H1 (cell line): ENCODE measurements at regions not wholly inside any gene's neighbourhood (a gene's known extent, or its start where the extent isn't known, plus 50 kb on each side); places are given as distances from the start of the nearest gene placed in this dataset.
A peak's percentile ranks its signal among the peaks of the same experiment; 100 is the strongest.

Experiments
- CTCF ChIA-PET: fragments of 300-600 bp; sonication (Branson Sonifier 250); formaldehyde crosslinking; loops from one replicate; lab custom pipeline; 2021; ENCODE audit not compliant: partially characterized antibody; lab: Charles Lee
- POLR2A ChIA-PET: fragments of 300-600 bp; sonication (Branson Sonifier 250); formaldehyde crosslinking; loops from one replicate; lab custom pipeline; 2021; ENCODE audit warnings: inconsistent platforms; ENCODE audit not compliant: partially characterized antibody; lab: Charles Lee
- DNase-seq, 2 experiments: peaks; one replicate each; pipeline versions ENCODE4 v3.0.0 to v3.0.0-alpha.2; 2010 to 2022; ENCODE audit warnings: low spot score in 2 of 2, low read depth in 1 of 2, mixed read lengths in 1 of 2
- FAIRE-seq: peaks from 2 replicates; lab custom pipeline; 2011; peaks lifted over from hg19 to GRCh38; lab: Jason Lieb, UNC
- H2AFZ ChIP-seq: 2 replicates; pipeline ENCODE4 v1.8.1; 2012; ENCODE audit warnings: low read length, inconsistent platforms
- H2AK5ac ChIP-seq: 2 replicates; pipeline ENCODE4 v1.6.1; 2013; ENCODE audit warnings: low read depth, low read length
- H2BK120ac ChIP-seq: replicated peaks from 2 replicates; pipeline ENCODE3; 2013; ENCODE audit warnings: low read depth, low read length, inconsistent platforms
- H2BK12ac ChIP-seq: 2 replicates; pipeline ENCODE4 v1.6.1; 2013; ENCODE audit warnings: low read depth, low read length
- H2BK15ac ChIP-seq: 2 replicates; pipeline ENCODE4 v1.6.1; 2013; ENCODE audit warnings: low read length
- H2BK20ac ChIP-seq: 2 replicates; pipeline ENCODE4 v1.6.1; 2013; ENCODE audit warnings: low read length
- H2BK5ac ChIP-seq: 2 replicates; pipeline ENCODE4 v1.6.1; 2013; ENCODE audit warnings: low read depth, low read length
- H3K14ac ChIP-seq: 2 replicates; pipeline ENCODE4 v1.6.1; 2013; ENCODE audit warnings: inconsistent platforms; ENCODE audit not compliant: insufficient read length
- H3K18ac ChIP-seq: 2 replicates; pipeline ENCODE4 v1.6.1; 2013; ENCODE audit warnings: low read length; ENCODE audit errors: extremely low read depth
- H3K23ac ChIP-seq: 2 replicates; pipeline ENCODE4 v1.6.1; 2013; ENCODE audit warnings: inconsistent platforms; ENCODE audit not compliant: insufficient read length
- H3K23me2 ChIP-seq: 2 replicates; pipeline ENCODE4 v1.6.1; 2013; ENCODE audit warnings: low read depth, low read length
- H3K27ac ChIP-seq: 2 replicates; pipeline ENCODE4 v1.6.1; 2011; ENCODE audit warnings: low read depth, low read length, inconsistent platforms
- H3K27me3 ChIP-seq, 4 experiments: replicated peaks in 1 of 4; 1 replicate in 1 of 4; 2 replicates in 3 of 4; pipeline versions ENCODE4 v1.6.1 to v1.8.1; 2011 to 2013; ENCODE audit warnings: low read length in 3 of 4, mild to moderate bottlenecking in 3 of 4, inconsistent platforms in 2 of 4, mixed read lengths in 2 of 4, moderate library complexity in 1 of 4; ENCODE audit not compliant: control insufficient read depth in 3 of 4, insufficient read depth in 3 of 4; ENCODE audit errors: extremely low read depth in 1 of 4
- H3K36me3 ChIP-seq, 4 experiments: 2 replicates each; pipeline versions ENCODE4 v1.6.1 to v1.8.1; 2011 to 2013; ENCODE audit warnings: mild to moderate bottlenecking in 4 of 4, low read length in 3 of 4, moderate library complexity in 2 of 4, control low read depth in 1 of 4, inconsistent platforms in 1 of 4; ENCODE audit not compliant: insufficient read depth in 4 of 4, control insufficient read depth in 2 of 4
- H3K4ac ChIP-seq: replicated peaks from 2 replicates; pipeline ENCODE3; 2013; ENCODE audit warnings: low read length, low read depth, mixed read lengths, inconsistent platforms; ENCODE audit not compliant: insufficient read length
- H3K4me1 ChIP-seq, 4 experiments: replicated peaks in 1 of 4; 1 replicate in 1 of 4; 2 replicates in 3 of 4; pipeline versions ENCODE4 v1.6.1 to v1.8.1; 2011 to 2013; ENCODE audit warnings: low read length in 3 of 4, inconsistent platforms in 2 of 4, mixed read lengths in 1 of 4; ENCODE audit not compliant: insufficient read depth in 4 of 4, control insufficient read depth in 3 of 4
- H3K4me2 ChIP-seq, 2 experiments: 2 replicates each; pipeline versions ENCODE4 v1.6.1 to v1.8.1; 2011 to 2013; ENCODE audit warnings: low read depth in 2 of 2, low read length in 2 of 2, control low read depth in 1 of 2, inconsistent platforms in 1 of 2, mild to moderate bottlenecking in 1 of 2; ENCODE audit not compliant: insufficient read depth in 1 of 2
- H3K4me3 ChIP-seq, 4 experiments: fragments of 200-600, 300-600 bp in 1 of 4; sonication (generic), shearing (Covaris generic), sonication (Bioruptor Twin) in 1 of 4; 2 replicates each; pipeline versions ENCODE4 v1.5.1 to v1.8.1; 2011 to 2016; ENCODE audit warnings: low read length in 4 of 4, low read depth in 3 of 4, control low read depth in 2 of 4, inconsistent platforms in 2 of 4, mild to moderate bottlenecking in 2 of 4, mixed read lengths in 1 of 4, moderate library complexity in 1 of 4; ENCODE audit not compliant: insufficient read depth in 2 of 4; ENCODE audit errors: extremely low read depth in 1 of 4
- H3K56ac ChIP-seq: replicated peaks from 2 replicates; pipeline ENCODE3; 2013; ENCODE audit warnings: low read depth, mild to moderate bottlenecking, mixed read lengths, low read length, inconsistent platforms; ENCODE audit not compliant: insufficient read length
- H3K79me1 ChIP-seq: 2 replicates; pipeline ENCODE4 v1.6.1; 2013; ENCODE audit warnings: low read depth, low read length, control low read depth
- H3K79me2 ChIP-seq, 2 experiments: 2 replicates each; pipeline versions ENCODE4 v1.6.1 to v1.8.1; 2012 to 2013; ENCODE audit warnings: low read length in 2 of 2, mild to moderate bottlenecking in 2 of 2, inconsistent platforms in 1 of 2; ENCODE audit not compliant: insufficient read depth in 2 of 2, control insufficient read depth in 1 of 2
- H3K9ac ChIP-seq, 4 experiments: replicated peaks in 1 of 4; 1 replicate in 1 of 4; 2 replicates in 3 of 4; pipeline versions ENCODE4 v1.6.1 to v1.8.1; 2011 to 2013; ENCODE audit warnings: low read depth in 3 of 4, low read length in 3 of 4, control low read depth in 2 of 4, mild to moderate bottlenecking in 2 of 4, moderate library complexity in 2 of 4, inconsistent platforms in 1 of 4; ENCODE audit errors: extremely low read depth in 1 of 4
- H3K9me3 ChIP-seq, 2 experiments: 2 replicates each; pipeline versions ENCODE4 v1.6.1 to v1.8.1; 2012 to 2013; ENCODE audit warnings: mild to moderate bottlenecking in 2 of 2, moderate library complexity in 2 of 2, control low read depth in 1 of 2, inconsistent platforms in 1 of 2, low read depth in 1 of 2, low read length in 1 of 2, mixed read lengths in 1 of 2; ENCODE audit not compliant: insufficient read depth in 2 of 2
- H4K20me1 ChIP-seq, 2 experiments: replicated peaks in 1 of 2; 2 replicates each; pipeline versions ENCODE3 to v1.8.1; 2011 to 2013; ENCODE audit warnings: inconsistent platforms in 2 of 2, low read length in 2 of 2, mild to moderate bottlenecking in 1 of 2; ENCODE audit not compliant: insufficient read depth in 2 of 2, control insufficient read depth in 1 of 2
- H4K5ac ChIP-seq: 2 replicates; pipeline ENCODE4 v1.6.1; 2013; ENCODE audit warnings: low read length, low read depth, mixed read lengths, inconsistent platforms; ENCODE audit not compliant: insufficient read length
- H4K8ac ChIP-seq: 2 replicates; pipeline ENCODE4 v1.8.0; 2013; ENCODE audit warnings: mild to moderate bottlenecking, moderate library complexity, low read length, inconsistent platforms; ENCODE audit not compliant: insufficient read depth; ENCODE audit errors: extremely low read depth
- H4K91ac ChIP-seq: replicated peaks from 2 replicates; pipeline ENCODE3; 2013; ENCODE audit warnings: low read length, mixed read lengths, inconsistent platforms; ENCODE audit not compliant: insufficient read length
- RAD21 ChIP-seq, 2 experiments: IDR thresholded peaks in 1 of 2; conservative IDR thresholded peaks in 1 of 2; 2 replicates each; pipeline ENCODE4 v1.6.1; 2011; ENCODE audit warnings: low read depth in 2 of 2, low read length in 2 of 2, improper control_type of control experiment in 1 of 2, inconsistent platforms in 1 of 2, mild to moderate bottlenecking in 1 of 2, moderate library complexity in 1 of 2
- TBP ChIP-seq: IDR thresholded peaks from 2 replicates; pipeline ENCODE4 v1.6.1; 2011; ENCODE audit warnings: low read depth, low read length, improper control_type of control experiment
- WGBS, 2 experiments: shearing (Covaris generic) in 1 of 2; methylation state at CpG; one replicate each; pipeline versions ENCODE4 v1.1.6 to v1.1.7; 2013 to 2015; ENCODE audit warnings: low lambda C conversion rate in 2 of 2, mixed read lengths in 2 of 2, inconsistent platforms in 1 of 2, low coverage in 1 of 2, missing lambda C conversion rate in 1 of 2; ENCODE audit not compliant: insufficient replicate concordance in 2 of 2, insufficient coverage in 1 of 2, insufficient read length in 1 of 2; ENCODE audit errors: extremely low coverage in 1 of 2, missing lambda C conversion rate in 1 of 2; 5-methylcytosine and 5-hydroxymethylcytosine counted together
- TF ChIP-seq, protein P1 (sequence below), 3 experiments: IDR thresholded peaks; 1 replicate in 2 of 3; 2 replicates in 1 of 3; pipeline versions ENCODE4 v1.5.1 to v1.6.1; 2011; ENCODE audit warnings: low read length in 3 of 3, mild to moderate bottlenecking in 3 of 3, inconsistent platforms in 2 of 3, low read depth in 1 of 3, moderate library complexity in 1 of 3; ENCODE audit not compliant: insufficient read depth in 1 of 3; ENCODE audit errors: control extremely low read depth in 1 of 3

DNA sequence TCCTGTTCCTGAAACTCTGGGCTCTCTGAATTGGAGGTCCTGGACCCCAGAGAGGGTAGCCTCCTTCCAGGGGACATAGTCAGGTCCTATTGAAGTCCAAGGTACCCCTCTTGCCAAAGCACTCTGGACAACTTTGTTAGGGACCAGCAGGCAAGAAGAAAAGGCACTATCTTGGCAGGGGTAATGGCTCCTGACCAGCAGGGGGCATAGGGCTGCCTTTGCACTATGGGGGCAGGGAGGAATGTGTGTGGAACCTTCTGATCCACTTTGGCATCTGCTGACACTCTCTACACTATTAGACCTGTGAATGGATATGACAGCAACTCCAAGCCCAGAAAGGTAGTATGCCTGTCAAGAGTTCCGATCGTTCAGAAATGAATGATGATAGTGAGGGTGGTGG, 179.0 kb upstream of the CD180 start:
- H3K79me2 ChIP-seq = no peaks in the 10 kb centered on the region
- no peaks in the 10 kb centered on the region for H3K9me3 ChIP-seq
- CTCF ChIA-PET = interaction anchor here (0.8 to 1.0 kb wide), 2 partner anchors 11 to 20 kb away, joined by 3 to 5 read pairs; no protein-coding TSS in a partner anchor
- no peak overlapping the region for H2AFZ ChIP-seq
- no peaks in the 10 kb centered on the region for H3K23me2 ChIP-seq
- no peak overlapping the region for H3K4me3 ChIP-seq
- FAIRE-seq (no peak), DNase-seq (no peak)
- H2BK120ac ChIP-seq = no peak overlapping the region
- H2BK5ac ChIP-seq = no peak overlapping the region
- POLR2A ChIA-PET = no interaction called here
- H3K79me1 ChIP-seq = no peaks in the 10 kb centered on the region
- no peaks in the 10 kb centered on the region for H3K4me1 ChIP-seq
- H3K27ac ChIP-seq = no peak overlapping the region
- H2BK12ac ChIP-seq = no peak overlapping the region
- no peak overlapping the region for H4K91ac ChIP-seq
- no peak overlapping the region for H3K4ac ChIP-seq
- no peak overlapping the region for H3K23ac ChIP-seq
- no peak overlapping the region for H3K56ac ChIP-seq
- no peak overlapping the region for H4K5ac ChIP-seq
- no peak overlapping the region for H3K14ac ChIP-seq
- H3K36me3 ChIP-seq = no peaks in the 10 kb centered on the region
- H2BK15ac ChIP-seq = no peak overlapping the region
- H2AK5ac ChIP-seq = no peak overlapping the region
- WGBS, 2 experiments = 98% methylated on average over 2 of the region's 2 CpGs; no CpG with 5 or more reads in 1 of the 2 experiments
- H4K8ac ChIP-seq = no peak overlapping the region
- no peak overlapping the region for H2BK20ac ChIP-seq
- H3K9ac ChIP-seq = no peak overlapping the region
- H3K27me3 ChIP-seq = no peaks in the 10 kb centered on the region
- no peak overlapping the region for H3K4me2 ChIP-seq
- H4K20me1 ChIP-seq = no peaks in the 10 kb centered on the region
- TF ChIP-seq RAD21 (IDR thresholded peaks at IDR 0.05 in 1 of 2, conservative IDR thresholded peaks at IDR 0.05 in 1 of 2; ENCODE audit: low read depth in 2 of 2, low read length in 2 of 2) = peak in 1 of 2 experiments; percentile 15; a peak in 1 of 4 replicates
- TF ChIP-seq, protein P1, sequence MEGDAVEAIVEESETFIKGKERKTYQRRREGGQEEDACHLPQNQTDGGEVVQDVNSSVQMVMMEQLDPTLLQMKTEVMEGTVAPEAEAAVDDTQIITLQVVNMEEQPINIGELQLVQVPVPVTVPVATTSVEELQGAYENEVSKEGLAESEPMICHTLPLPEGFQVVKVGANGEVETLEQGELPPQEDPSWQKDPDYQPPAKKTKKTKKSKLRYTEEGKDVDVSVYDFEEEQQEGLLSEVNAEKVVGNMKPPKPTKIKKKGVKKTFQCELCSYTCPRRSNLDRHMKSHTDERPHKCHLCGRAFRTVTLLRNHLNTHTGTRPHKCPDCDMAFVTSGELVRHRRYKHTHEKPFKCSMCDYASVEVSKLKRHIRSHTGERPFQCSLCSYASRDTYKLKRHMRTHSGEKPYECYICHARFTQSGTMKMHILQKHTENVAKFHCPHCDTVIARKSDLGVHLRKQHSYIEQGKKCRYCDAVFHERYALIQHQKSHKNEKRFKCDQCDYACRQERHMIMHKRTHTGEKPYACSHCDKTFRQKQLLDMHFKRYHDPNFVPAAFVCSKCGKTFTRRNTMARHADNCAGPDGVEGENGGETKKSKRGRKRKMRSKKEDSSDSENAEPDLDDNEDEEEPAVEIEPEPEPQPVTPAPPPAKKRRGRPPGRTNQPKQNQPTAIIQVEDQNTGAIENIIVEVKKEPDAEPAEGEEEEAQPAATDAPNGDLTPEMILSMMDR (IDR thresholded peaks at IDR 0.05; ENCODE audit: control extremely low read depth in 1 of 3, insufficient read depth in 1 of 3, low read depth in 1 of 3, low read length in 3 of 3) = peak in 2 of 3 experiments; percentile 23 to 27; a peak in 2 of 4 replicates
- TF ChIP-seq TBP = no peak
- TF ChIP-seq, all 59 proteins: peak for 2
- H3K18ac ChIP-seq = no peak overlapping the region
